AG09309 (cell line): ENCODE measurements at regions not wholly inside any gene's neighbourhood (a gene's known extent, or its start where the extent isn't known, plus 50 kb on each side); places are given as distances from the start of the nearest gene placed in this dataset.

Experiments used
- DNase-seq: peaks from one replicate; pipeline ENCODE4 v3.0.0-alpha.2; 2010; ENCODE audit warnings: low read depth
- H3K4me3 ChIP-seq: 2 replicates; pipeline ENCODE4 v1.5.1; 2011; ENCODE audit warnings: mild to moderate bottlenecking, low read depth, low read length, moderate library complexity; ENCODE audit not compliant: control insufficient read depth
- CTCF ChIP-seq: IDR thresholded peaks from 2 replicates; pipeline ENCODE4 v1.5.1; 2011; ENCODE audit warnings: mild to moderate bottlenecking, low read depth, low read length, inconsistent platforms; ENCODE audit not compliant: insufficient read depth, control insufficient read depth; ENCODE audit errors: missing control alignments

GRCh38 chr12:105936496-105936895, 202.3 kb downstream of the NUAK1 start:
- H3K4me3 ChIP-seq = no peak overlapping the region
- TF ChIP-seq CTCF = no peak
- DNase-seq = no peak

DNA sequence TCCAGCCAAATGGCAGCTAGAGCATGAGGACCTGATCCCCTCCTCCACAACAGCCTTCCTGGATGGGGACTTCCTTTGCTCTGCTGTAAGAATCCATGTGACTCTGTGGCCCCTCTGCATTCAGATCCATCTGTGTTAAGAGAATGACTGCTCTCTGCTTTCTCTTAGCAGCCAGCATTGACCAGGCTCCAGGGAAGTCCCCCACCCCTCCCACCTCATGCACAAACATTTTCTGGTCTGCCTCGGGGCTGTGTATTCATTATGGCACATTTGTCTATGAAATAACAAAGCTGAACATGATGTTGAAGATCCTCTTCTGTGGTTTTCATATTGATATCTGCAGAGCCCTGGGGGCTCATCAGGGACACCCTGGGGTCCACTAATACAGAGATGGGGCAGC, 201.7 kb downstream of the NUAK1 start:
- no peak overlapping the region for H3K4me3 ChIP-seq
- no peak for DNase-seq
- no peak for TF ChIP-seq CTCF

DNA sequence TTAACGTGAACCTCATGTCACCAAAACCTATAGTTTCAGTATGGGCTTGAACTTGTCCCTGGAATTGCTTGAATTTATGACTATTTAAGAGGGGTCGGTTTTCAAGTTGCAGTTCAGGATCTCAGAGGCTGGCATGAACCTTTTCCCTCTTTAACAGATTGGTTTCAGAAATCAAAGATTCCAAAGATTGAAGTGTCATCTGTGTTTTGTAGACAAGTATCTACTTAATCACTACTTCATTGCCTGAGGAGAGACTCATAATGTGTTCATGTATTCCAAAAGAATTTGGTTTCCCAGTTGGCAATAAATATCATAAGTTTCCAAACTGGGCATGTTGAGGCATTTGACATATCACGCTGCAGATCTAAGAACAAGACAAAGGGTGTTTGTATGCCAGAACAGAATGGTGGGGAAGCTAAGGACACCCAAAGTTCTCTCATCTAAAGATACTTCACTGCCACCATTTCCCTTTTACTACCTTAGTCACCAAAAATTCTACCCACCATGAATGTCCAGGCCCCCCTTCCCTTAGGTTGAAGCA, 199.5 kb downstream of the NUAK1 start:
- no peak overlapping the region for H3K4me3 ChIP-seq
- no peak for DNase-seq
- no peak for TF ChIP-seq CTCF

DNA sequence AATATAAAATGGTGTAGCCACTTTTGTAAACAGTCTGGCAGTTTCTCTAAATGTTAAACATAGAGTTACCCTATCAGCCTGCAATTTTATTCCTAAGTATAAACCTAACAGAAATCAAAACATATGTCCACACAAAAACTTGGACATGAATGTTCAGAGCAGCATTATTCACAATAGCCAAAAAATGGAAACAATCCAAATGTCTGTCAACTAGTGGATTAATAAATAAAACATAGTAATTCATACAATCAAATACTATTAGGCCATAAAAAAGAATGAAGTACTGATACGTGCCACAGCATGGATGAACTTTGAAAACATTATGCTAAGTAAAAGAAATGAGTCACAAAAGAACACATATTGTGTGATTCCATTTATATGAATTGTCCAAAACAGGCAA, 196.5 kb downstream of the NUAK1 start:
- TF ChIP-seq CTCF = no peak
- no peak overlapping the region for H3K4me3 ChIP-seq
- DNase-seq = no peak

- no peak overlapping the region for H3K4me3 ChIP-seq
- no peak for DNase-seq
- no peak for TF ChIP-seq CTCF
Observed at GRCh38 chr12:105943525-105943924, 195.2 kb downstream of the NUAK1 start.

- no peak for DNase-seq
- H3K4me3 ChIP-seq = no peak overlapping the region
- no peak for TF ChIP-seq CTCF
Observed at GRCh38 chr12:105944628-105945027, 194.1 kb downstream of the NUAK1 start.

DNA sequence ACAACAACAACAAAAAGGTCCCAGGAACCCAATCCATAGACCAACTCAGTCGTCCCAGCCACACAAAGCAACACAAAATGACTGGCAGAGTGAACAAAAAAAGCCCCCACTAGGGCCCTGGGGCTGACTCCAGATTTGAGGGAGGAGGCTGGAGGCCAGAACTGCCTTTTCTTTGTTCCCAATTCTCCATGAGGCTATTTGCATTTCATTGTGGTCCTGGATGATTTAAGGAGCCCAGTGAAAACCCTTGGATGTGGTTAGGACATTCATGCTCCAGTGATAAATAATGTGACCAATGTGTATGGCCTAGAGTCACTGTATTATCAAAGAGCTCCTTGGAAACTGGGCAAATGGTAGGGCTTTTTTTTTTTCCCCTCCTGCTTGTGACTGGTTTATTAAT, 192.9 kb downstream of the NUAK1 start:
- no peak for TF ChIP-seq CTCF
- no peak overlapping the region for H3K4me3 ChIP-seq
- no peak for DNase-seq
